Left lung (tissue), 4 donors: ENCODE measurements at regions not wholly inside any gene's neighbourhood (a gene's known extent, or its start where the extent isn't known, plus 50 kb on each side); places are given as distances from the start of the nearest gene placed in this dataset.
A peak's percentile ranks its signal among the peaks of the same experiment; 100 is the strongest.

Experiments used
- ATAC-seq: fragments of 200-7000 bp; cut with Tn5 transposase; one replicate; pipeline ENCODE4 v1.9.1; 2020; ENCODE audit warnings: moderate library complexity
- DNase-seq, 4 donors: peaks; one replicate each; pipeline ENCODE4 v3.0.0-alpha.2; 2013 to 2020
- H3K27ac ChIP-seq, 2 donors: fragments of 200-600 bp; sonication (generic) in 1 of 2; one replicate each; pipeline versions ENCODE4 v1.5.0 to v1.8.0; 2020 to 2021
- H3K27me3 ChIP-seq, 2 donors: fragments of 200-600 bp; sonication (generic) in 1 of 2; one replicate each; pipeline versions ENCODE4 v1.5.0 to v1.8.0; 2020 to 2021
- H3K36me3 ChIP-seq, 2 donors: fragments of 200-600 bp; sonication (generic) in 1 of 2; one replicate each; pipeline versions ENCODE4 v1.5.0 to v1.8.0; 2020 to 2021
- H3K4me1 ChIP-seq, 2 donors: fragments of 200-600 bp; one replicate each; pipeline ENCODE4 v1.8.0; 2021
- H3K4me3 ChIP-seq, 2 donors: fragments of 200-600 bp; sonication (generic) in 1 of 2; one replicate each; pipeline versions ENCODE4 v1.5.0 to v1.8.0; 2020 to 2021; ENCODE audit warnings: mild to moderate bottlenecking in 1 of 2
- H3K9me3 ChIP-seq, 2 donors: fragments of 200-600 bp; sonication (generic) in 1 of 2; one replicate each; pipeline versions ENCODE4 v1.5.0 to v1.8.0; 2020 to 2021
- intact Hi-C, 2 donors: fragments of 100-400 bp; cut with DNase I; formaldehyde crosslinking; loops; one replicate each; pipeline versions ENCODE4 v1.11.2 to v1.14.2; 2022
- TF ChIP-seq, protein P1 (sequence below), 2 donors: fragments of 200-600 bp; sonication (generic) in 1 of 2; IDR thresholded peaks; one replicate each; pipeline versions ENCODE4 v1.5.0 to v1.8.0; 2021; ENCODE audit warnings: antibody characterized with exemption in 2 of 2
- donor health status: DM: no; HTN: yes; CAD: no.
- donor health status: DM: no; HTN: no; CAD: no.

DNA sequence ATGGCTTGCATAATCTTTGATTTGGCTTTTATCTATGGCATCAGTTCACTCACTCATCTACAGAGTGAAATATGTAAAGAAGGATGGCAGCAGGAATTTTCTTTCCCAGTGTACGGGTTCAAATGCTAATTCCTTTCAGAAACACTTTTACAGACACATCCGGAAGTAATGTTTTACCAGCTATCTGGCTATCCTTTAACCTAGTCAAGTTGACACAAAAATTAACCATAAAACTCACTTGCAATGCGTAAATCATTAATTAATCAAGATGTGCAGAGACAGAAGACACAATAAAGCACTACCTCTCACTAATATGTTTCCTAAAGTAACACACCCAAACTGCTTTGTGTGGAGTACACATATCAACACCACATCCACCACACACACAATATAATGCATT is 378.9 kb upstream of the ANO3 start:
- peaks cover 0 to 3% of the 10 kb centered on the region in 2 donors for H3K9me3 ChIP-seq
- H3K36me3 ChIP-seq = no peaks in the 10 kb centered on the region
- H3K4me1 ChIP-seq = no peaks in the 10 kb centered on the region
- H3K27me3 ChIP-seq = no peaks in the 10 kb centered on the region
- no peak for ATAC-seq
- DNase-seq = no peak
- no peak overlapping the region for H3K4me3 ChIP-seq
- TF ChIP-seq, protein P1, sequence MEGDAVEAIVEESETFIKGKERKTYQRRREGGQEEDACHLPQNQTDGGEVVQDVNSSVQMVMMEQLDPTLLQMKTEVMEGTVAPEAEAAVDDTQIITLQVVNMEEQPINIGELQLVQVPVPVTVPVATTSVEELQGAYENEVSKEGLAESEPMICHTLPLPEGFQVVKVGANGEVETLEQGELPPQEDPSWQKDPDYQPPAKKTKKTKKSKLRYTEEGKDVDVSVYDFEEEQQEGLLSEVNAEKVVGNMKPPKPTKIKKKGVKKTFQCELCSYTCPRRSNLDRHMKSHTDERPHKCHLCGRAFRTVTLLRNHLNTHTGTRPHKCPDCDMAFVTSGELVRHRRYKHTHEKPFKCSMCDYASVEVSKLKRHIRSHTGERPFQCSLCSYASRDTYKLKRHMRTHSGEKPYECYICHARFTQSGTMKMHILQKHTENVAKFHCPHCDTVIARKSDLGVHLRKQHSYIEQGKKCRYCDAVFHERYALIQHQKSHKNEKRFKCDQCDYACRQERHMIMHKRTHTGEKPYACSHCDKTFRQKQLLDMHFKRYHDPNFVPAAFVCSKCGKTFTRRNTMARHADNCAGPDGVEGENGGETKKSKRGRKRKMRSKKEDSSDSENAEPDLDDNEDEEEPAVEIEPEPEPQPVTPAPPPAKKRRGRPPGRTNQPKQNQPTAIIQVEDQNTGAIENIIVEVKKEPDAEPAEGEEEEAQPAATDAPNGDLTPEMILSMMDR (IDR thresholded peaks at IDR 0.05) = no peak
- intact Hi-C loops = no loop called here
- no peak overlapping the region for H3K27ac ChIP-seq

DNA sequence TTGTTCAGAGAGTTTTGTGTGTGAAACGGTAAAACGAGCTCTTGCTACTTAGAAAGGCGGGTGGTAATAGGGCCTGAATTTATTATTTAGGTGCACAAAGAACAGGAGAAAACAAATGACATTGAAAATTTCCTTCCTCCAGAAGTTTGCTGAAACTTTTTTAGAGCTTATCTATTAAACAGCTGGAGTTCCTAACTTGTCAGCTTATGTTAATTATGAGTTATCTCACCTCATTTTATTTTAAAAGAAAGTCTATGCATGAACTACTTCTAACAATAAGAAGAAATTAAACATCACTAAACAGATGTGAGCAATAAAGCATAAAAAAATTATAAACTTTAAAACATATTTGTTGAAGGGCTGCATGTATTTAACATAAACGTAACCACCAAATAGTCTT is 373.9 kb upstream of the ANO3 start:
- H3K4me1 ChIP-seq = no peaks in the 10 kb centered on the region
- ATAC-seq = no peak
- DNase-seq = peak in 2 of 4 donors; percentile 50 to 63
- H3K27me3 ChIP-seq = no peaks in the 10 kb centered on the region
- no peaks in the 10 kb centered on the region for H3K9me3 ChIP-seq
- no peak overlapping the region for H3K27ac ChIP-seq
- no peak overlapping the region for H3K4me3 ChIP-seq
- TF ChIP-seq, protein P1 (IDR thresholded peaks at IDR 0.05) = no peak
- intact Hi-C loops = no loop called here
- no peaks in the 10 kb centered on the region for H3K36me3 ChIP-seq

DNA sequence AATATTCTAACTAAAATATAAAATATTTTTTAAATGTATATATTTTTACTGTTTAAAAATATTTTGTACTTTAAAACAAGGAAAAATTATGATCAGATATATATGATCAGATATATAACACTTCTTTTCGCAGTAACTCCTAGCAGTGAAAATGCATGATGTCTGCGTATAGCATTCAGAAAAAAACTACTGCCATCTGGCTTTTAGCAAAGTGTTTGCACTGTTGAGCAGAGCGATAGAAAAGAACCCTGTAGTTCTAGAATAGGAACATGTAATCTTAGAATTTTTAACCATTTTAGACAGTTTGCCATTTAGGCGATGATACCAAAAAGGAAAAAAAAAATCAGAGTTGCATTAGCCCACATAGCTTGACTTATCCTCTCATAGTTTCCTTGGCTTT is 370.4 kb upstream of the ANO3 start:
- Histone ChIP-seq H3K27me3 (no peaks in the 10 kb centered on the region), H3K36me3 (no peaks in the 10 kb centered on the region), H3K4me1 (no peaks in the 10 kb centered on the region), H3K27ac (no peak overlapping the region), H3K9me3 (no peaks in the 10 kb centered on the region), H3K4me3 (no peak overlapping the region)
- intact Hi-C loops = no loop called here
- peak in 1 of 4 donors; percentile 37 for DNase-seq
- no peak for ATAC-seq
- TF ChIP-seq, protein P1 (IDR thresholded peaks at IDR 0.05) = no peak

DNA sequence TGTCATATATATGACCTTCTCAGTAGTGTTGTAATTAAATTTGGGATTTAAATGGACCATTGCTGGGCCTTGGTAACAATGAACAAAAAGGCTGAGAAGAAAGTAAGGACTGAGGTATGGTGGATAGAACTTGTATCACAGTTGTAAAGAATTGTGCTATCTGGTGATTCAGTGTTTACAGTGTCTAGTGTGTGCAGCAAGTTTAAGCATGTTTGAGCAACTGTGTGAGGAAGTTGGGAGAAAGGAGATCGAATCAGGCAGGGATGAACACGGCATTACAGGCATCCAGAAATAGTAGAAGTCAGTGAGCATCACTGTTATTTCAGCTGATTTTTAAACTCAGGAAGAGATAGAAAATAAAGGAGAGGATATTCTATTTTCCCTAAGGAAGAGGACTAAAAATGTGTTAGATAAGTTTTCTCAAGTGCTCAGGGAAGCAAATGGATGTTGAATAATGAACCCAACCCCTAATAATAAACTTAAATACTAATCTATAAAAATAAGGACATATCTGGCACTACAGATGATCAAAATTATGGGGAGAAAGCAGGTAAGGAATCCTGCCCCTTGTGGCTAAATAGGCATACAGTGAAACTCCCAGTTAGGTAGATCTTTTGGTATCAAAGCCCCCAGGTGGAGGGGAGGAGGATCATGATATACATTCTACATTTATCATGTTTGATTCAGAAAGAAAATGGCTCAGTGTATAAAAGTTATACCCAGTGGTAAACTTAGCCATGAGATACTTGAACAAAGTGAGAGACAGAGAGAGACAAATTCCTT is 361.0 kb upstream of the ANO3 start:
- no peak for ATAC-seq
- no peaks in the 10 kb centered on the region for H3K9me3 ChIP-seq
- no peak overlapping the region for H3K27ac ChIP-seq
- H3K36me3 ChIP-seq = no peaks in the 10 kb centered on the region
- H3K27me3 ChIP-seq = no peaks in the 10 kb centered on the region
- no peaks in the 10 kb centered on the region for H3K4me1 ChIP-seq
- intact Hi-C loops = no loop called here
- no peak overlapping the region for H3K4me3 ChIP-seq
- TF ChIP-seq, protein P1 (IDR thresholded peaks at IDR 0.05) = no peak
- no peak for DNase-seq

DNA sequence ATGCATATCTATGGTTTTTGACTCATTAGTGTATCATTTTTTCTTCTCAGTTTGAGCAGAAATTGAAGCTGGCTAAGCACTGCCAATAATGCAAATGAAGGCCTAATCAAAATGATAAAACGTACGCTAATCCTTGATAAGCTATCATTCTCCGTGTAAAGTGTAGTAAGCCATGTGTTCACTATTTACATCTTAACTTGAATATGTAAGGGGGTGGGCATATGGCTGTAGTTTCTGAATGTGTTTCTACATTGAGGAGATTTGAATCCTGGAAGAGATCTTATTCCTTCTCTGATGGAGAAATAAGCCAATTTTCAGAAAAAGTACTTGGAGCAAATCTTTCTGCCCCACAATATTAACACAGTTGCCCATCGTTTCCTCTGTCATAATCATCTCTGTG is 351.8 kb upstream of the ANO3 start:
- Histone ChIP-seq H3K4me3 (no peak overlapping the region), H3K27ac (no peak overlapping the region), H3K9me3 (no peaks in the 10 kb centered on the region), H3K36me3 (no peaks in the 10 kb centered on the region), H3K27me3 (no peaks in the 10 kb centered on the region), H3K4me1 (no peaks in the 10 kb centered on the region)
- ATAC-seq = no peak
- DNase-seq = no peak
- intact Hi-C loops = loop anchor here in 1 of 2 donors (5.0 kb wide), 1 partner anchor 297 kb away; no protein-coding TSS in a partner anchor
- TF ChIP-seq, protein P1 (IDR thresholded peaks at IDR 0.05) = no peak
